Stimulated activated CD8-positive, alpha-beta memory T cell treated with anti-CD3 and anti-CD28 coated beads, Interleukin-12 subunit alpha, Interleukin-12 subunit beta, amount 100 ng/mL, for 4 hours (primary cell): ENCODE measurements at regions not wholly inside any gene's neighbourhood (a gene's known extent, or its start where the extent isn't known, plus 50 kb on each side); places are given as distances from the start of the nearest gene placed in this dataset.

Source experiments
- DNase-seq: peaks from one replicate; pipeline ENCODE4 v3.0.0-alpha.2; 2020; ENCODE audit warnings: low read depth

DNA sequence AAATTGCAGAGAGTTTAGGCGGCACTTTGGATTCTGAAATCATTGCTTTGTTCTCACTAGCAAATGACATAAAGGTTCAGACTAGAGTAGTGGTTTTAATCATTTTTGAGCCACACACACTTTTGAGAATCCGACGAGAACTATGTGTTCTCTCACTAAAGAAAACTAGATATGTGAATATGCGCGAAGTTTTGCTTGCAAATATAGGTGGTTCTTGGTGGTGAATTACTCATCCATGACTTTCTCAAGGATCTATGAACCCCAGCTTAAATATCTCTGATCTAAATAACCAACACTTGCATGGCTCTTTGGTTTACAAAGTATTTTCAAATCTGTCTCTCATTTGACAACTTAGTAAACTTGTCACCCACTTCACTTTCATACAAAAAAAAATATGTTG, 54.8 kb downstream of the NOG start:
- no peak for DNase-seq

GRCh38 chr17:56648806-56649205, 55.3 kb downstream of the NOG start:
- DNase-seq: no peak

- DNase-seq: no peak
Measured at GRCh38 chr17:56652628-56653027, 59.1 kb downstream of the NOG start.

- peak; percentile 16 for DNase-seq
Measured at GRCh38 chr17:56653877-56654276, 60.4 kb downstream of the NOG start.

DNA sequence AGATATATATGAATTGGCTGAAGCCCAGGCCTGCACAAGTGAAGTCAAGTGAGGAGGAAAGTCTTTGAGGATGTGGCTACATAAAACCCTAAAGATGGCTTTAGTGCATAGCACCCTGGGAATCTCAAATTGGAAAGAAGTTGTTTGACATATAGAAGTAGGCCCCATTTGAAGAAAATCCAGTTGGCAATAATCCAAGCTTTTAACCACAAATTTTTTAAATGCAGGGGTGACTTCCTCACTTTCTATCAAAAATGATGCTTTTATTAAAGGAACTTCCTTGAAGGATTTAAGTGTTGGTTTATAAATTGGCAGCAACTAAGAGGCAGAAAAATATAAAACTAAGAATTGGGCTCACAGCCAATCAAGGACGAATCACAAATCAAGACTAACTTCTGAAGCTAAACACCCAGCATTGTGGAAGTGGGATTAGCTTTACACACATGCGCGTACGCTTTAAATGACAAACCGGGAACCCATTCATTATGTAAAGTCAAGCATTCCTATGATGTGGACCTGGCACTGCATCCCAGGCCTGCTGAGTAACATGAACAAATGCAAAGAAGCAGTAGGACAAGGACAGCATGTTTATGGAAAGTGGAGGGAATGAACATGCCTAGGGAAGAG, 63.3 kb downstream of the NOG start:
- DNase-seq: no peak

DNA sequence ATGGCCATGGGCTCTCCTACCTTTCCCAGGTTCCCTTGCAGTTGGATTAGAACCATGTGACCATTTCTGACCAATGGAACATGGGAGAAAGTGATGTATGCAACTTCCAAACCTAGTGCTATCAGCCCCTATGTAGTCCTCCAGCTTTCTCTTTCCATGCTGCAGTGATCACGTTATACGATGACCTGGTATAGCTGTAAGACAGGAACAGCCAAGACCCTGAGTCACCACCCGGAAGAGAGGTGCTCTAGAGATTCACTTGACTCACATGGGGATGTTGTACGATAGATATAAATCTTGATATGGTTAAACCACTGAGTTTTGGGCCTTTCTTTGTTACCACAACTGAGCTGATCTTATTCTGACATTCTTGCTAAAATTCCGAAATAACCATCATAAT, 65.1 kb downstream of the NOG start:
- no peak for DNase-seq

- no peak for DNase-seq
Measured at GRCh38 chr17:56659622-56660021, 66.1 kb downstream of the NOG start.

GRCh38 chr17:56661906-56662305, 68.4 kb downstream of the NOG start:
- DNase-seq: no peak

DNA sequence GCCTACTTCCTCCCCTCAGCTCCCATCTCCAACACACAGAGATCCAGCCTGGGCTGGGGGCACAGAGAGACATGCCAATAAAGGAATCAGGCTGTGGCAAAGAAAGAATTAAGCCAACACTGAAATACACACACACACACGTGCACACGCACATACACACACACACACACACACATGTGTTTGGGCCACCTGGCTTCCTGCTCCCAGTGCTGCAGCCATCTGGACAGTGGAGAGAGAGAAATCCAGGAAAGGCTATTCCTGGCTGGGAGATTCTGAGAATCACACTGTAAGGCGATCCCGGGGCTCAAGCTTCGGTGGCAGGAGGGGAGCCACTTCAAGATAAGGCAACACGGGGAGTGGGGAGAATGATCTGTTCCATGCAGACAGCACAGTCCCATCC, 72.4 kb downstream of the NOG start:
- no peak for DNase-seq

DNA sequence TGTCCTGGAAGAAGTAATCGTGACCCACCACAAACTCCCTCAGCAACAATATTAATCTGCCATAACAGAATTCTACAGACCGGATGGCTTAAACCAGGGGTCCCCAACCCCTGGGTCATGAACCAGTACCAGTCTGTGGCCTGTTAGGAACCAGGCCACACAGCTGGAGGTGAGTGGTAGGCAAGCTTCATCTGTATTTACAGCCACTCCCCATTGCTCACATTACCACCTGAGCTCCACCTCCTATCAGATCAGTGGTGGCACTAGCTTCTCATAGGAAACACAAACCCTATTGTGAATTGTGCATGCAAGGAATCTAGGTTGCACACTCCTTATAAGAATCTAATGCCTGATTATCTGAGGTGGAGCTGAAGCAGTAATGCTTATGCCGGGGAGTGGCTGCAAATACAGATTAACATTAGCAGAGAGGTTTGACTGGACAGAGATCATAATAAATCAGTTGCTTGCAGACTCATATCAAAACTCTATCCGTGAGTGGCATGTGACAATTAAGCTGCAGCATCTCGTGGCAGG, 74.5 kb downstream of the NOG start:
- no peak for DNase-seq

- DNase-seq: no peak
Measured at GRCh38 chr17:56672195-56672594, 78.7 kb downstream of the NOG start.

GRCh38 chr17:56674401-56674925, 81.0 kb downstream of the NOG start:
- DNase-seq: no peak

GRCh38 chr17:56675876-56676660, 82.6 kb downstream of the NOG start:
- no peak for DNase-seq

DNA sequence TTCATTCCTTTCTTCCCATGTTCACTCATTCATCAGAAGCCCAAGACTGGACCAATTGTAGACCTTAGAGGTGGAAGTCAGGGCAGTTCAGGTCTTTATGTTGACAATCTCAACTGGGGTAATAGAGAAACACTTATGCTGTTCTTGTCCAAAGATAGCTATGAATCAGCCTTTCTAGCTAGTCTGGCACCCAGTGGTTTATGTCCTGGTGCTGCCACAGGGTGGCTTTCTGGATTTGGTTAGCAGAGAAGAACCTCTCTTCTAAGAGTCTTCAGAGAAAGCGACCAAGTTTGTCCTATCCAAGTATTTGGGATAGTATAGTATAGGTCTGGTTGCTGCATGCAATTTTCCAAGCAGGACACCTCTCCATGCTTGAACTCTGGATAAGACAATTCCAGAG, 83.3 kb downstream of the NOG start:
- no peak for DNase-seq

DNA sequence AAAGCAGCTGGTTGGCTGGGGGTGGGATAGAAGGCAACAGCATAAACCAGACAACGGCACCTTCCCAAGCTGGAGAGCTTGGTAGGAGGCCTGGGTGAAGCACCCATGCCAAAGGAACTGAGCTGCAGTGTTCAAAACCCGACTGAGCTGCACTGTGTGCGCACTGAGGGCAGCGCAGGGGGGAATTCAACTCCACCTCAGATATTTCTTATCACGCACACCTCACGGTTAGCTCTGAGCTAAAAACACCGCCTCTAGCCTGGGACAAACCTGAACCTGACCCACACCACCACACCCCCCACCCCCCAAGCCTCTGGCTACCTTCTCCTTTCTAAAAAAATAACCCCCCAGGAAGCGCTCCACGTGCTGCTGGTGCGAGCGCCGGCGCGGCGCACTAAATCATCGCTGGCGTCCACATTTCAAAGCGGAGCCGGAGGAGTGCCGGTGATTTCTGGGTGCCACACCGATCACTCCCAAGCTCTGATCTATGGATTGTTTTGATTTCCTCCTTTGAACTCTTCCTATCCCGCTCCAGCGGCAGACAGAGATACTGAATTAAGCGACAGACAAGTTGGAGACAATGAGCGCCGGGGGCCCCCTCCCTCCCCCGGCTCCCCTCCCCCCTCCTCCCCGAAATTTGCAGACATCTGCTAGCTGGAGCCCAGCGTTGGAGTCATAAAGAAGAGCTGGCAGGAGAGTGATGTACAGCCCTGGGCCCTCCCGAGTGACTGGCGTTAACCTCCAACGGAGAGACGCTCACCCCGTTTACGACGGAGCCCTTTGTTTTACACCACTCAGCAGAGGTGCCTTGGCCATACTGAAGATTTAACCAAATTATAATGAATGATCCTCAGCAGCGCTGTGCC, 85.0 kb downstream of the NOG start:
- DNase-seq: no peak

DNA sequence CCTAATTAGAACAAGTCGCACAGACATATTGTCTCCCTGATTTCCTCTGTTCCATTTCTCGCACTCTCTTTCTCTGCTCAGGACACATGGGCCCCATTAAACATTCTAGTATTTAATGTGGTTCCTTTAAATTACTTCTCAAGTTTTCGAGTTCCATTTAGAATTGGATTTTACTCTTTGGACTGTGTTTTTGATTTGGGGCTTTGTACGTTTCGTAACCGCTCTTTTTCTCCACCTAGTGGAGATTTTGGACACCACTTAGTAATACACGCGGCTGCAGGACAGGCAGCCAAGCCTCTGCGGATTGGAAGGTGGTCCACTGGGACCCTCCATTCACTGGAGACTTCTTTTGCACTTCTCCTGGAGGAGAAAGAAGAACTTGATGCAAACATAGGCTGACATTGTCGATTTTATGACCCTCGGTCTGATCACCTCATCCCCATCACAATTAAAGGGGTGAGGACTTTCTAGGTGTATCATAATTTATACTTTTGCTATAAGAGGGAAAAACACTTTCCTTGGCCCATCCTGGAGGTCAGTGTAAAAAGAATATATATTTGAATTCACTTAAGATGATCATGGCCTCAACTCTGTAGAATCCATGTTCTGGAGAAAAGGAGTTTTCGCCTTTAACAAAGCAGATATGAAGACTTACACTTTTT, 85.7 kb downstream of the NOG start:
- DNase-seq: no peak

DNA sequence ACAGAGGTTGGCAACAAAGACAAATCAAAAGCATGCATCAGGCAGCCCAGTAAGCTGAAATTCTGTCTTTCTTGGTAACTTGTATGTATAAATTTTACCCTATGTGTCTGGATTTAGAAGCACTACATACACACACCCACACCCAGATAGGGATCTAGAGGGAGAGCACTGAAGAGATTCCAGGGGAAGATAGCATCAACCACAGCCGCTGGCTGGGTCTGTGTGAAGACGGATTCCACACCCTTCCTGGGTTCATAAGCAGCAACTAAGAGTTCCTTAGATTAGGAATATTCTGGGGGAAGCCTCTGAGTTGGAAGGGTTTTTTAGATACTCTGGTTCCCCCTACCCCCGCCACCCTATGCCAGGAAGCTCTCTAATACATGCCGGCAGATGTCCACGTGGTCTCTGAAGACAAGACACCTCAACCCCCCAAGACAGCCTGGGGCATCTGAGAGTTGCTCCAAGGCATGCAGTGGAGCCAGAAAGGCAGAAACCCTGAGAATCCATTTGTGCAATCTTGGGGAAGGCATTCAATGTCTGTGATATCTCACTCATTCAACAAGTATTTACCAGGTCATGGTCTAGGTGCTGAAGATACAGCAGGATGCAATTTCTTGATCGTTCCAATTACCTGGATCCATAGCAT, 86.4 kb downstream of the NOG start:
- DNase-seq: no peak

- no peak for DNase-seq
Measured at GRCh38 chr17:56680676-56681075, 87.2 kb downstream of the NOG start.

DNA sequence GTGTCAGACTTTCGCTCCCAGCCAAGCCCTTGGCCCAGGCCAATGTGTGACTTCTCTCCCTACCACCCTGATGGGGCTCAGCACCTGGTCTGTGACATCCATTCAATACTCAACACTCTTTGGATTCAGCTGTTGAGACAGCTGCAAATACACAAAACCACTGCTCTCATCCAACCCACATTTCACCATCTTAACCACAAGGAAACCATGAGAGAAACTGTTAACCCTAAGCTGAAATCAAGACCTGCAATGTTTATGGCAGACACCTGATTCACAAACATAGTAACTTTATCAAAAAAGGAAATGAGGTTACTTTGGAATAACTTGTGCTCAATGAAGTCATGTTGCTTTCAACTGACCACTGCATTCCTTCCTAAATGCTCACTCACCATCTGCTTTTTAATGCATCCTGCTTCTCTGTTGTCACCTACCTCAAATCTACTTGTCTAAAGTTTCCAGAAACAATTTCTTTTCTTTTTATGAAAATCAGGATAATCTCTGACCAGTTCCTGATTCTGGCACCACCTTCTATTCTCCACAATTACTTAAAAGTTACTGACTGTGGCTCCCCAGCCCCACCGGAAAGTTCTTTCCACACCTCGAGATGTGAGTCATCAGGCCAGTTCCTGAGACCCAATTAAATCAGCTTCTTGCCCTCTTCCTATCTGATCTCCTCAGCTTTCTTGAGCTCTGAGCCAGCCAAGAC, 88.2 kb downstream of the NOG start:
- no peak for DNase-seq

GRCh38 chr17:56688151-56688550, 94.7 kb downstream of the NOG start:
- no peak for DNase-seq
